HG03442 (cell line): ENCODE measurements at regions not wholly inside any gene's neighbourhood (a gene's known extent, or its start where the extent isn't known, plus 50 kb on each side); places are given as distances from the start of the nearest gene placed in this dataset.
A peak's percentile ranks its signal among the peaks of the same experiment; 100 is the strongest.
"Not testable (repeated sequence)": the region's sequence is repeated elsewhere in the genome, so short reads cannot be mapped to it uniquely, and the experiment has no call there.

Source experiments
- ATAC-seq: cut with Tn5 transposase; IDR thresholded peaks from one replicate; pipeline ENCODE4 v1.9.1; 2021; ENCODE audit warnings: mild to moderate bottlenecking, moderate library complexity; ENCODE audit not compliant: unreplicated experiment

DNA sequence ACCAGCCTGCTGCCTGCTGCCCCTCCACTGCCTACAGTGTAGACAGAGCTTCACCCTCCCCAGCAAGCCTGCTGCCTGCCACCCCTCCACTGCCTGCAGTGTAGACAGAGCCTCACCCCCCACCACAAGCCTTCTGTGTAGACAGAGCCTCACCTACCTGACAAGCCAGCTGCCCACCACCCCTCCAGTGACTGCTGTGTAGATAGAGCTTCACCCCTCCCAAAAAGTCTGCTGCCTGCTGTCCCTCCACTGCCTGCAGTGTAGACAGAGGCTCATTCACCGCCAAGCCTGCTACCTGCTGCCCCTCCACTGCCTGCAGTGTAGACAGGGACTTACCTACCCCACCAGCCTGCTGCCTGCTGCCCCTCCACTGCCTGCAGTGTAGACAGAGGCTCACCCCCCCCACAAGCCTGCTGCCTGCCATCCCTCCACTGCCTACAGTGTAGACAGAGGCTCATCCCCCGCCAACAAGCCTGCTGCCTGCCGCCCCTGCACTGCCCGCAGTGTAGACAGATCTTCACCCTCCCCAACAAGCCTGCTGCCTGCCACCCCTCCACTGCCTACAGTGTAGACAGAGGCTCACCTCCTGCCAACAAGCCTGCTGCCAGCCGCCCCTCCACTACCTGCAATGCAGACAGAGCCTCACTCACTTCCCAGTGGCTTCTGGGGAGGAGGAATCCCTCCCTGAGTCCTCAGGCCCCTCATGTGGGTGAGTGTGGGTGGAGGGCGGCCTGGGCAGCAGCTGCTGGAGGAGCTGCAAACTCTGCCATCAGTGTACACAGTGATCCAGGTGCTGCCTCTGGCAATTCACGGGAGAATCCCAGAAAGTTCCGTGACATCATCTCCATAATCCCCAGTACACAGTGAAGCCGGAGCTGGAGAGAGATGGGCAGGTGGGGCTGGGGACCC, 140.9 kb downstream of the DLL1 start:
- ATAC-seq, result no peak

- ATAC-seq, result no peak
Observed at GRCh38 chr6:170148709-170149470, 142.0 kb downstream of the DLL1 start.

- peak; percentile 47 for ATAC-seq
Observed at GRCh38 chr6:170147832-170148708, 142.8 kb downstream of the DLL1 start.

GRCh38 chr6:170147056-170147787, 143.7 kb downstream of the DLL1 start:
- ATAC-seq, result no peak

- no peak for ATAC-seq
Observed at GRCh38 chr6:170146640-170147039, 144.2 kb downstream of the DLL1 start.

DNA sequence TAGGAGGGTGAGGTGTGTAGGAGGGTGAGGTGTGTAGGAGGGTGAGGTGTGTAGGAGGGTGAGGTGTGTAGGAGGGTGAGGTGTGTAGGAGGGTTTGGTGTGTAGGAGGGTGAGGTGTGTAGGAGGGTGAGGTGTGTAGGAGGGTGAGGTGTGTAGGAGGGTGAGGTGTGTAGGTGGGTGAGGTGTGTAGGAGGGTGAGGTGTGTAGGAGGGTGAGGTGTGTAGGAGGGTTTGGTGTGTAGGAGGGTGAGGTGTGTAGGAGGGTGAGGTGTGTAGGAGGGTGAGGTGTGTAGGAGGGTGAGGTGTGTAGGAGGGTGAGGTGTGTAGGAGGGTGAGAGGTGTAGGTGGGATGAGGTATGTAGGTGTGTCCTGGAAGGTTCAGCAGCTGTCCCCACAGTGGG, 144.7 kb downstream of the DLL1 start:
- ATAC-seq, result not testable (repeated sequence)

DNA sequence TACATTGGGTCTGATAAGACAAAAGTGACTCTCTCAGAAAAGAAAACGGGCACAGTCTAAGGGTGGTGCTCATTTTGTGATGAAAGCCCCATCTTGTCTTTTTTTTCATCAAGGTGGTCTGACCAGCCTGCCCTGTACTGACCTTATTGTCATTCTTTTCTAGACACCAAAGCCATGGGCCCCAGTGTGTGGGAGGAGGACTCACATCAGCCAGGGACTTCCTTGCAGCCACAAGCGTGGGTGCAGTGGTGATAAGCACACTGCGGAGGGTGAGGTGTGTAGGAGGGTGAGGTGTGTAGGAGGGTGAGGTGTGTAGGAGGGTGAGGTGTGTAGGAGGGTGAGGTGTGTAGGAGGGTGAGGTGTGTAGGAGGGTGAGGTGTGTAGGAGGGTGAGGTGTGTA, 145.2 kb downstream of the DLL1 start:
- ATAC-seq, result not testable (repeated sequence)

- ATAC-seq, result no peak
Observed at GRCh38 chr6:170145272-170145592, 145.6 kb downstream of the DLL1 start.

- ATAC-seq, result no peak
Observed at GRCh38 chr6:170144571-170145271, 146.2 kb downstream of the DLL1 start.

DNA sequence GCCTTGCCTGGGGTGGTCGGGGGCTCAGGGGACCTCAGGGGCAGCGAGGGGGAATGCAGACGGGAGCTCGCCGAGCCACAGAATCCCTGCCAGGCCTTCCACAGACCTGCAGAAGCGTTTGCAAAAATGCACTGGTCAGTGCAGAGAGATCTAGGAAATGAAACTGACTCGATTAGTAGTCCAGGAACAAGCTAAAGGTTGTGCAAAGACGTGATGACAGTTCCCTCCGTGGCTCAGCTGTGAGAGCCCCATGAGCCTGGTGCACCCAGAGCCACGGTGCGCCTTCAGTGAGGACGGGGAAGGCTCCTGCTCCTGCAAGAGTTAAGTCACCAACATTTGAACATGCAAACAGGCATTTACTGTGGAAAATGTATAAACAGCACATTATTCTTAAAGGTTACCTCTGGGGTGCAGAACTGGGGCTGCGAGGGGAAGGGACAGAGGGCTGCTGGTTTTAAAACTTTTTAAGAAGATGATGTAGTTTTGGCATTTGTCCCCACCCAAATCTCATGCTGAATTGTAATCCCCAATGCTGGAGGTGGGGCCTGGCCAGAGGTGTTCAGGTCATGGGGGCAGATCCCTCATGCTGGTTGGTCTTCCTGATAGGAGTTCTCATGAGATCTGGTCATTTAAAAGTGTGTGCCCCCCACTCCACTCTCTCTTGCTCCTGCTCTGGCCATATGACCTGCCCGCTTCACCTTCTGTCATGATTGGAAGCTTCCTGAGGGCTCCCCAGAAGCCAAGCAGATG, 147.3 kb downstream of the DLL1 start:
- ATAC-seq, result no peak

GRCh38 chr6:170142559-170142958, 148.3 kb downstream of the DLL1 start:
- ATAC-seq, result no peak

DNA sequence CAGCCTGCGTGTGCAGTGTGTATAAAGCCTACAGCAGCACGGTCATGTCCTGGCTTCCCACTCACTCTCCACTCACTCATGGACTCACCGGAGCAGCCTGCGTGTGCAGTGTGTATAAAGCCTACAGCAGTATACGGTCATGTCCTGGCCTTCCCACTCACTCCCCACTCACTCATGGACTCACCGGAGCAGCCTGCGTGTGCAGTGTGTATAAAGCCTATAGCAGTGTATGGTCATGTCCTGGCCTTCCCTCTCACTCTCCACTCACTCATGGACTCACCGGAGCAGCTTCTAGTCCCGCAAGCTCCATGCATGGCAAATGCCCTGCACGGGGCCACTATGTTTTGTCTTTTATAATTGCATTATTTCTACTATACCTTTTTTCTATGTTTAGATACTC, 149.8 kb downstream of the DLL1 start:
- ATAC-seq, result not testable (repeated sequence)

DNA sequence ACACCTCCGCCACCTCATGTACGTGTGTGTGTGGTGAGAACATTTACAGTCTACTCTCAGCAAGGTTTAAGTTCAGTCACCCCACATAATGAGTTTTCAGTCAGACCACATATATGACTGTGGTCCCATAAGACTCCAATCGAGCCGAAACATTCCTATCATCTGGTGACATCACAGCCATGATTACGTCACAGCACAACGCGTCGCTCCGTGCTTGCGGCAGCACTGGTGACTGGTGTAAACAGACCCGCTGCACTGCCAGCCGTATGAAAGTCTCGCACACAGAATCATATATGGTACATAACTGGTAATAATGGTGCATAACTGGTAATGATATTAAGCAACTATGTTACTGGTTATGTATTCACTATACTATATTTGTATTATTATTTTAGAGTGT, 150.7 kb downstream of the DLL1 start:
- ATAC-seq, result no peak

DNA sequence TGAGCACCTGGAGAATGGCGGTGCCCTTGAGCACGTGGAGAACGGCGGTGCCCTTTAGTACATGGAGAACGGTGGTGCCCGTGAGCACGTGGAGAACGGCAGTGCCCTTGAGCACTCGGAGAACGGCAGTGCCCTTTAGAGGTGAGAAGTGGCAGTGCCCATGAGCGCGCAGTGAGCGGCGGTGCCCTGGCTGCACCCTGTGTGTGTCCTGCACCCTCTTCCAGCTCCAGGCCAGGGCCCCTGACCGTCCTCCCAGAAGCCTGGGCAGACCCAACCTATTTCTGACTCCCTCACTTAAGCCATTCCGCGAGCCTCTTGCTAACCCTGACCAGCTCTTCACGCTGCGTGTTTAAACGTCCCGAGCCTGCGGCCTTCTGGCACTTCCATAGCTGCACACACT, 151.3 kb downstream of the DLL1 start:
- no peak for ATAC-seq

DNA sequence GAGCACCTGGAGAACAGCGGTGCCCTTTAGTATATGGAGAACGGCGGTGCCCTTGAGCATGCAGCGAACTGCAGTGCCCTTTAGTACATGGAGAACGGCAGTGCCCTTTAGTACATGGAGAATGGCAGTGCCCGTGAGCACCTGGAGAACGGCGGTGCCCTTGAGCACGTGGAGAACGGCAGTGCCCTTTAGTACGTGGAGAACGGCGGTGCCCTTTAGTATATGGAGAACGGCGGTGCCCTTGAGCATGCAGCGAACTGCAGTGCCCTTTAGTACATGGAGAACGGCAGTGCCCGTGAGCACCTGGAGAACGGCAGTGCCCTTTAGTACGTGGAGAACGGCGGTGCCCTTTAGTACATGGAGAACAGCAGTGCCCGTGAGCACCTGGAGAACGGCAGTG, 151.8 kb downstream of the DLL1 start:
- not testable (repeated sequence) for ATAC-seq

DNA sequence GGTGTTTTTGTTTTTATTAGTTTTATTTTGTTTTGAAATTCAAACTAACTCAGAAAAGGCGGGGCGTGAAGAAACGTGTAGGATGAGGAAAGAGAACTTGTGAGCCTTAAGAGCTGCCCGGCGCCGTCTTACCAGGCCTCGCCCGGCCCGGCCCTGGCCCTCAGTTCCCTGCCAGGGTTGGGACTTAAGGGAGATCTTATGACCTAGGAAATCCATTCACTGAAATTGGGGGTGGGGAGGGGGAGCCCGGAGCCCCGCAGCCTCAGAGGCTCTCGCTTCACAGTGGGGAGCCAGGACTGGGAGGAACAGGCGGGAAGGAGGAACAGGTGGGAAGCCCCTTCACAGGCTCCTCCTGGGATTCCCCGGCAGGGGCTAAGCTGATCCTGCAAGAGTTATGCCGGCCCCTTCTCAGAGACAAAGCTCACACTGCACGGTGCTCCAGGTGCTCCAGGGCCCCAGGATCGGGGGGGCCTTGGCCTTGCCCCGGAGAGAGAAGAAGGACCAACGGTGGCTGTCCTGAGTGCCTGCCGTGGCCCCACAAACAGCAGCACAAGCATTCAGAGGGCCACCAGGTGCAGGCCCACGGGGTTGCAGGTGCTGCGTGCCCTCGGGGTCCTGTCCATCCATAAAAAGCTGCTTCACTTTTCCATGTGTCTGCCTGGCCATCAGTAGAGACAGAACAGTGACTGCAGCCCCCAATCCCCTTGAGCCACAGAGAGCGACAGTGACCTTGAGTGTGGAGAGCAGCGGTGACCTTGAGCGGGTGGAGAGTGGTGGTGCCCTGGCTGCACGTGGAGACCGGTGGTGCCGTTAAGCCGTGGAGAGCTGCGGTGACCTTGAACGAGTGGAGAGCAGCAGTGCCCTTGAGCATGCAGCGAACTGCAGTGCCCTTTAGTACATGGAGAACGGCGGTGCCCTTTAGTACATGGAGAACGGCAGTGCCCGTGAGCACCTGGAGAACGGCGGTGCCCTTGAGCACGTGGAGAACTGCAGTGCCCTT, 152.7 kb downstream of the DLL1 start:
- ATAC-seq, result no peak

DNA sequence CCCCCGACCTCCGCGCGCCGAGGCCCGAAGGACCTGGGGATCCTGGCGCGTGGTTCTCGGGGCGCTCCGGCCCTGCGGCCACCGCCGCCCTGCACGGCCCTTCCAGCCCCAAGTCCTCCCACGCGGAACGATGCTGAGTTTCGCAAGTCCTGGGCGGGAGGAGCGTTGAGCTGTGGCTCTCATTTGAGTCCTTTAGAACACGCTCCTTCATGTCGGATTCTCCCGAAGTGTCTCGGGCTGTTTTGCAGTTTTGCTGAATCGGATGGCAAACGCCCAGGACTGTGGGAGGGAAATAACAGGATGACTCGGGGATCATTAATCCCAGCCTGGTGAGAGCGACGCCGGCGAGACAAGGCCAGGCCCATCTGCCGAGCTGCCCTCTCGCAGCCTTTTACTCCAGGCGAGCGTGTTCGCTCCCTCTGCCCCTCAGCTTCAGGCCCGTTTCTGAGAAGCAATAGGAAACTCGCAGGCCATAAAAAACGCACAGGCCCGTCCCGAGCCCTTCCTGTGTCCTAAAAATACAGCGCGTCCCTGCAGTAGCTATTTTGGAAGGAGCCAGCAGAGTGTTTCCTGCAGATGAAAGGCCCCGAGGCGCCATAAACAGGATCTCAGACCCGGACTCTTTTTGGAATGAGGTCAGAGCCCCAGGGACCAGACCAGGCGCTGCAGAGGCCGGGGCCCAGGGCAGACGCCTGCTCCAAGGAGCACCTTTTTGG, 153.5 kb downstream of the DLL1 start:
- no peak for ATAC-seq
